Panc1 (cell line): ENCODE measurements at regions not wholly inside any gene's neighbourhood (a gene's known extent, or its start where the extent isn't known, plus 50 kb on each side); places are given as distances from the start of the nearest gene placed in this dataset.

Experiments used
- ATAC-seq: fragments of 200-7000 bp; cut with Tn5 transposase; 2 replicates; pipeline ENCODE4 v1.9.1; 2020; ENCODE audit warnings: mild to moderate bottlenecking, moderate library complexity
- BruUV-seq: library from RNA; stranded (reverse); fragments of 400-500 nt; replicated peaks from 2 replicates; lab custom pipeline; 2021; lab: Mats Ljungman, UMichigan
- CTCF ChIA-PET: fragments of 300-600 bp; sonication (Branson Sonifier 250); formaldehyde crosslinking; loops from one replicate; lab custom pipeline; 2022; ENCODE audit warnings: antibody characterized with exemption; lab: Charles Lee
- POLR2A ChIA-PET: fragments of 300-600 bp; sonication (Branson Sonifier 250); formaldehyde crosslinking; loops from one replicate; lab custom pipeline; 2022; ENCODE audit warnings: antibody characterized with exemption; lab: Charles Lee
- DNase-seq: peaks from one replicate; pipeline ENCODE4 v3.0.0-alpha.2; 2010; ENCODE audit warnings: low read depth, low spot score
- H3K27ac ChIP-seq: 2 replicates; pipeline ENCODE4 v1.5.1; 2011; ENCODE audit warnings: mild to moderate bottlenecking, low read length, inconsistent platforms
- H3K27me3 ChIP-seq: fragments of 200-500 bp; sonication (Bioruptor generic); 2 replicates; pipeline ENCODE4 v1.6.0; 2014; ENCODE audit warnings: low read length, inconsistent platforms; ENCODE audit not compliant: control insufficient read depth, insufficient read depth
- H3K36me3 ChIP-seq: fragments of 200-500 bp; sonication (Bioruptor generic); 2 replicates; pipeline ENCODE4 v1.5.1; 2014; ENCODE audit warnings: inconsistent platforms, mild to moderate bottlenecking, low read length, moderate library complexity; ENCODE audit not compliant: control insufficient read depth, insufficient read depth
- H3K4me1 ChIP-seq: 2 replicates; pipeline ENCODE4 v1.5.1; 2011; ENCODE audit warnings: inconsistent platforms, mild to moderate bottlenecking, low read length, moderate library complexity; ENCODE audit not compliant: control insufficient read depth, insufficient read depth
- H3K4me3 ChIP-seq, 2 experiments: 2 replicates each; pipeline ENCODE4 v1.5.1; 2011 to 2012; ENCODE audit warnings: low read depth in 2 of 2, low read length in 2 of 2, mild to moderate bottlenecking in 2 of 2, inconsistent platforms in 1 of 2, moderate library complexity in 1 of 2
- H3K9me3 ChIP-seq: fragments of 200-500 bp; sonication (Bioruptor generic); 2 replicates; pipeline ENCODE4 v1.5.1; 2014; ENCODE audit warnings: low read depth, mild to moderate bottlenecking, inconsistent platforms, low read length, moderate library complexity; ENCODE audit not compliant: control insufficient read depth, insufficient read depth
- POLR2AphosphoS5 ChIP-seq: IDR thresholded peaks from 2 replicates; pipeline ENCODE4 v1.6.1; 2012; ENCODE audit warnings: mild to moderate bottlenecking, low read depth, low read length, moderate library complexity
- SIN3A ChIP-seq: IDR thresholded peaks from 2 replicates; pipeline ENCODE4 v1.6.1; 2012; ENCODE audit warnings: low read depth, mild to moderate bottlenecking, low read length, moderate library complexity, borderline replicate concordance; ENCODE audit not compliant: insufficient read depth
- TCF7L2 ChIP-seq: IDR thresholded peaks from 2 replicates; pipeline ENCODE4 v1.6.1; 2011; ENCODE audit warnings: mild to moderate bottlenecking, low read depth, low read length, inconsistent platforms
- in situ Hi-C: cut with HindIII; loops from 2 replicates; pipeline ENCODE4 v1.10.0; 2016; ENCODE audit warnings: low sequenced_read_pairs, low pct_unique_long_range_greater_than_20kb
- intact Hi-C: fragments of 100-400 bp; cut with micrococcal nuclease; formaldehyde crosslinking; loops from one replicate; pipeline ENCODE4 v1.10.0; 2022; ENCODE audit not compliant: unreplicated experiment
- TF ChIP-seq, protein P1 (sequence below): fragments of 450-650 bp; IDR thresholded peaks from 2 replicates; pipeline ENCODE4 v1.5.1; 2017; ENCODE audit warnings: mild to moderate bottlenecking
- TF ChIP-seq, protein P2 (sequence below), 2 experiments: IDR thresholded peaks; 2 replicates each; pipeline ENCODE4 v1.6.1; 2011 to 2012; ENCODE audit warnings: low read depth in 2 of 2, control low read depth in 1 of 2, low read length in 1 of 2, mild to moderate bottlenecking in 1 of 2, moderate library complexity in 1 of 2; ENCODE audit not compliant: insufficient read depth in 1 of 2

GRCh38 chr9:106716820-106717219 lies 146.1 kb upstream of the ZNF462 start:
- no peak overlapping the region for H3K4me3 ChIP-seq
- ChIA-PET CTCF (no interaction called here), POLR2A (no interaction called here)
- DNase-seq (no peak), ATAC-seq (no peak)
- no TSS peak for BruUV-seq
- TF ChIP-seq, protein P1, sequence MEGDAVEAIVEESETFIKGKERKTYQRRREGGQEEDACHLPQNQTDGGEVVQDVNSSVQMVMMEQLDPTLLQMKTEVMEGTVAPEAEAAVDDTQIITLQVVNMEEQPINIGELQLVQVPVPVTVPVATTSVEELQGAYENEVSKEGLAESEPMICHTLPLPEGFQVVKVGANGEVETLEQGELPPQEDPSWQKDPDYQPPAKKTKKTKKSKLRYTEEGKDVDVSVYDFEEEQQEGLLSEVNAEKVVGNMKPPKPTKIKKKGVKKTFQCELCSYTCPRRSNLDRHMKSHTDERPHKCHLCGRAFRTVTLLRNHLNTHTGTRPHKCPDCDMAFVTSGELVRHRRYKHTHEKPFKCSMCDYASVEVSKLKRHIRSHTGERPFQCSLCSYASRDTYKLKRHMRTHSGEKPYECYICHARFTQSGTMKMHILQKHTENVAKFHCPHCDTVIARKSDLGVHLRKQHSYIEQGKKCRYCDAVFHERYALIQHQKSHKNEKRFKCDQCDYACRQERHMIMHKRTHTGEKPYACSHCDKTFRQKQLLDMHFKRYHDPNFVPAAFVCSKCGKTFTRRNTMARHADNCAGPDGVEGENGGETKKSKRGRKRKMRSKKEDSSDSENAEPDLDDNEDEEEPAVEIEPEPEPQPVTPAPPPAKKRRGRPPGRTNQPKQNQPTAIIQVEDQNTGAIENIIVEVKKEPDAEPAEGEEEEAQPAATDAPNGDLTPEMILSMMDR = no peak
- TF ChIP-seq TCF7L2 = no peak
- no peak for TF ChIP-seq SIN3A
- TF ChIP-seq, protein P2, sequence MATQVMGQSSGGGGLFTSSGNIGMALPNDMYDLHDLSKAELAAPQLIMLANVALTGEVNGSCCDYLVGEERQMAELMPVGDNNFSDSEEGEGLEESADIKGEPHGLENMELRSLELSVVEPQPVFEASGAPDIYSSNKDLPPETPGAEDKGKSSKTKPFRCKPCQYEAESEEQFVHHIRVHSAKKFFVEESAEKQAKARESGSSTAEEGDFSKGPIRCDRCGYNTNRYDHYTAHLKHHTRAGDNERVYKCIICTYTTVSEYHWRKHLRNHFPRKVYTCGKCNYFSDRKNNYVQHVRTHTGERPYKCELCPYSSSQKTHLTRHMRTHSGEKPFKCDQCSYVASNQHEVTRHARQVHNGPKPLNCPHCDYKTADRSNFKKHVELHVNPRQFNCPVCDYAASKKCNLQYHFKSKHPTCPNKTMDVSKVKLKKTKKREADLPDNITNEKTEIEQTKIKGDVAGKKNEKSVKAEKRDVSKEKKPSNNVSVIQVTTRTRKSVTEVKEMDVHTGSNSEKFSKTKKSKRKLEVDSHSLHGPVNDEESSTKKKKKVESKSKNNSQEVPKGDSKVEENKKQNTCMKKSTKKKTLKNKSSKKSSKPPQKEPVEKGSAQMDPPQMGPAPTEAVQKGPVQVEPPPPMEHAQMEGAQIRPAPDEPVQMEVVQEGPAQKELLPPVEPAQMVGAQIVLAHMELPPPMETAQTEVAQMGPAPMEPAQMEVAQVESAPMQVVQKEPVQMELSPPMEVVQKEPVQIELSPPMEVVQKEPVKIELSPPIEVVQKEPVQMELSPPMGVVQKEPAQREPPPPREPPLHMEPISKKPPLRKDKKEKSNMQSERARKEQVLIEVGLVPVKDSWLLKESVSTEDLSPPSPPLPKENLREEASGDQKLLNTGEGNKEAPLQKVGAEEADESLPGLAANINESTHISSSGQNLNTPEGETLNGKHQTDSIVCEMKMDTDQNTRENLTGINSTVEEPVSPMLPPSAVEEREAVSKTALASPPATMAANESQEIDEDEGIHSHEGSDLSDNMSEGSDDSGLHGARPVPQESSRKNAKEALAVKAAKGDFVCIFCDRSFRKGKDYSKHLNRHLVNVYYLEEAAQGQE (IDR thresholded peaks at IDR 0.05; ENCODE audit: insufficient read depth in 1 of 2, low read depth in 2 of 2, low read length in 1 of 2) = no peak
- no peak for TF ChIP-seq POLR2AphosphoS5
- intact Hi-C loops (no loop called here), in situ Hi-C loops (no loop called here)
- no peak overlapping the region for H3K27ac ChIP-seq
- no peaks in the 10 kb centered on the region for H3K4me1 ChIP-seq
- H3K36me3 ChIP-seq = no peaks in the 10 kb centered on the region
- no peaks in the 10 kb centered on the region for H3K9me3 ChIP-seq
- H3K27me3 ChIP-seq = no peaks in the 10 kb centered on the region

DNA sequence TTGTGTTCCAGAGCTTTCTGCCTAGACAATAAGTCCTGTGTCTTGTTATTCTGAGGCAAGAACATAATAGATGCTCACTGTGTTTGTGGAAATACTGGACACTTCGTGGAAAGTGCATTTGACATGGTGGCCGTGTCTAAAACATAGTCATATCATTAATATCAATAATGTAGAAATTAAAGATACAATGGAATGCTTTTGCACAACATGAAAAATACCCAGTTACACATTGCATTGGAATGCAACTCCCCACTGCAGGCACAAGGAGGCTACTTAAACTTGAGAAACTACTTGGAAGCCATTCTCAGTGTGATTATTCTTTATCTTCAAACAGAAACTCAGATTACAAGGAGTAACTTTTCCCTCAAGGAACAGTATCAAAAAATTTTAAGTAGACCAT lies 145.3 kb upstream of the ZNF462 start:
- H3K9me3 ChIP-seq = no peaks in the 10 kb centered on the region
- ChIA-PET CTCF (no interaction called here), POLR2A (no interaction called here)
- ATAC-seq (no peak), DNase-seq (no peak)
- H3K4me3 ChIP-seq = no peak overlapping the region
- BruUV-seq = no TSS peak
- in situ Hi-C loops = no loop called here
- TF ChIP-seq TCF7L2 (no peak), SIN3A (no peak), POLR2AphosphoS5 (no peak)
- TF ChIP-seq, protein P2 (IDR thresholded peaks at IDR 0.05; ENCODE audit: insufficient read depth in 1 of 2, low read depth in 2 of 2, low read length in 1 of 2) = no peak
- TF ChIP-seq, protein P1 = no peak
- H3K36me3 ChIP-seq = no peaks in the 10 kb centered on the region
- H3K4me1 ChIP-seq = no peaks in the 10 kb centered on the region
- H3K27me3 ChIP-seq = no peaks in the 10 kb centered on the region
- H3K27ac ChIP-seq = no peak overlapping the region
- intact Hi-C loops = no loop called here
